Breast epithelium (tissue), 4 donors: ENCODE measurements at regions not wholly inside any gene's neighbourhood (a gene's known extent, or its start where the extent isn't known, plus 50 kb on each side); places are given as distances from the start of the nearest gene placed in this dataset.

Experiments used
- DNase-seq, 2 donors: peaks; one replicate each; pipeline ENCODE4 v3.0.0-alpha.2; 2019; ENCODE audit warnings: low spot score in 2 of 2
- H3K27ac ChIP-seq, 2 donors: fragments of 200-600 bp; sonication (generic) in 1 of 2; one replicate each; pipeline ENCODE4 v1.5.1; 2016 to 2019; ENCODE audit warnings: mild to moderate bottlenecking in 1 of 2
- H3K27me3 ChIP-seq, 2 donors: fragments of 200-600 bp; sonication (generic) in 1 of 2; one replicate each; pipeline versions ENCODE4 v1.5.1 to v1.6.0; 2017 to 2019; ENCODE audit warnings: control low read depth in 1 of 2, mild to moderate bottlenecking in 1 of 2
- H3K36me3 ChIP-seq: fragments of 200-600 bp; one replicate; pipeline ENCODE4 v1.5.1; 2019
- H3K4me1 ChIP-seq, 2 donors: fragments of 200-600 bp; sonication (generic); one replicate each; pipeline ENCODE4 v1.5.1; 2016 to 2019; ENCODE audit warnings: control low read depth in 1 of 2
- H3K4me3 ChIP-seq, 3 donors: fragments of 200-600 bp; sonication (generic); 1 replicate in 2 of 3; 2 replicates in 1 of 3; pipeline ENCODE4 v1.5.1; 2016 to 2019; ENCODE audit warnings: mild to moderate bottlenecking in 3 of 3, moderate library complexity in 2 of 3
- H3K9me3 ChIP-seq, 2 donors: fragments of 200-600 bp; sonication (generic) in 1 of 2; one replicate each; pipeline ENCODE4 v1.5.1; 2016 to 2019; ENCODE audit warnings: control low read depth in 1 of 2
- POLR2A ChIP-seq: fragments of 450-650 bp; IDR thresholded peaks from one replicate; pipeline ENCODE4 v1.6.1; 2016; ENCODE audit warnings: antibody characterized with exemption, mild to moderate bottlenecking, moderate library complexity
- POLR2AphosphoS5 ChIP-seq, 3 donors: sonication (generic); formaldehyde crosslinking; IDR thresholded peaks; one replicate each; pipeline ENCODE4 v1.6.1; 2017; ENCODE audit warnings: antibody characterized with exemption in 3 of 3
- intact Hi-C: fragments of 100-400 bp; cut with DNase I; formaldehyde crosslinking; loops from one replicate; pipeline ENCODE4 v1.15.1; 2023; ENCODE audit warnings: low total_unique reads
- TF ChIP-seq, protein P1 (sequence below), 3 donors: fragments of 450-650 bp; IDR thresholded peaks; one replicate each; pipeline ENCODE4 v1.5.1; 2016 to 2017; ENCODE audit warnings: antibody characterized with exemption in 3 of 3, mild to moderate bottlenecking in 3 of 3, moderate library complexity in 3 of 3

GRCh38 chr6:23365732-23366131 is 760.3 kb upstream of the NRSN1 start:
- H3K27me3 ChIP-seq = no peaks in the 10 kb centered on the region
- TF ChIP-seq, protein P1, sequence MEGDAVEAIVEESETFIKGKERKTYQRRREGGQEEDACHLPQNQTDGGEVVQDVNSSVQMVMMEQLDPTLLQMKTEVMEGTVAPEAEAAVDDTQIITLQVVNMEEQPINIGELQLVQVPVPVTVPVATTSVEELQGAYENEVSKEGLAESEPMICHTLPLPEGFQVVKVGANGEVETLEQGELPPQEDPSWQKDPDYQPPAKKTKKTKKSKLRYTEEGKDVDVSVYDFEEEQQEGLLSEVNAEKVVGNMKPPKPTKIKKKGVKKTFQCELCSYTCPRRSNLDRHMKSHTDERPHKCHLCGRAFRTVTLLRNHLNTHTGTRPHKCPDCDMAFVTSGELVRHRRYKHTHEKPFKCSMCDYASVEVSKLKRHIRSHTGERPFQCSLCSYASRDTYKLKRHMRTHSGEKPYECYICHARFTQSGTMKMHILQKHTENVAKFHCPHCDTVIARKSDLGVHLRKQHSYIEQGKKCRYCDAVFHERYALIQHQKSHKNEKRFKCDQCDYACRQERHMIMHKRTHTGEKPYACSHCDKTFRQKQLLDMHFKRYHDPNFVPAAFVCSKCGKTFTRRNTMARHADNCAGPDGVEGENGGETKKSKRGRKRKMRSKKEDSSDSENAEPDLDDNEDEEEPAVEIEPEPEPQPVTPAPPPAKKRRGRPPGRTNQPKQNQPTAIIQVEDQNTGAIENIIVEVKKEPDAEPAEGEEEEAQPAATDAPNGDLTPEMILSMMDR (IDR thresholded peaks at IDR 0.05) = no peak
- TF ChIP-seq POLR2AphosphoS5 (IDR thresholded peaks at IDR 0.05) = no peak
- TF ChIP-seq POLR2A = no peak
- no peak for DNase-seq
- intact Hi-C loops = loop anchor here (2.0 kb wide), 1 partner anchor 51 kb away; no protein-coding TSS in a partner anchor
- peaks cover 0 to 4% of the 10 kb centered on the region in 2 donors for H3K9me3 ChIP-seq
- no peaks in the 10 kb centered on the region for H3K36me3 ChIP-seq
- no peak overlapping the region for H3K4me3 ChIP-seq
- no peaks in the 10 kb centered on the region for H3K4me1 ChIP-seq
- H3K27ac ChIP-seq = no peak overlapping the region

- Histone ChIP-seq H3K4me3 (no peak overlapping the region), H3K27me3 (no peaks in the 10 kb centered on the region), H3K27ac (no peak overlapping the region), H3K9me3 (peaks cover 0 to 4% of the 10 kb centered on the region in 2 donors), H3K4me1 (no peaks in the 10 kb centered on the region), H3K36me3 (no peaks in the 10 kb centered on the region)
- TF ChIP-seq POLR2AphosphoS5 (IDR thresholded peaks at IDR 0.05) (no peak), POLR2A (no peak)
- TF ChIP-seq, protein P1 (IDR thresholded peaks at IDR 0.05) = no peak
- intact Hi-C loops = loop anchor here (2.0 kb wide), 1 partner anchor 53 kb away; no protein-coding TSS in a partner anchor
- DNase-seq = no peak
Observed at GRCh38 chr6:23367311-23367710, 758.7 kb upstream of the NRSN1 start.

DNA sequence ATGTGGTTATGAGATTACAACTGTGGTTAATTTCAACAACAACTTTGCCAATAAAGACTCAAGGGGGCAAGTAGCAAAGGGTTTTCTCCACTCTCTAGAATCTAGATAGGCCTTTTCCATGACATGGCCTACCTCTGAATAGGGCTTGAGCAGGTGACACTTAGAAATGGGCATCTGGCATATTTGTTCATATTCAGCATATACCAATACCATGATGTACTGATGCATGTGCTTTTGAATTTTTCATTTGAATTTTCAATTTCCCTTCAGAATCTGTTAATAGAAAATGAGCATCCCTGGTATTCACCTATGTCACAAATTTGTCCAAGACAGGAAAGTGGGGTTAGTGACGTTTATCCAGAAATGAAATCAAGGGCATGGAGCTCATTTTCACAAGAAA is 757.5 kb upstream of the NRSN1 start:
- no peak for DNase-seq
- no peaks in the 10 kb centered on the region for H3K4me1 ChIP-seq
- TF ChIP-seq, protein P1 (IDR thresholded peaks at IDR 0.05) = no peak
- TF ChIP-seq POLR2AphosphoS5 (IDR thresholded peaks at IDR 0.05) = no peak
- no peak for TF ChIP-seq POLR2A
- H3K9me3 ChIP-seq = peaks cover 0 to 4% of the 10 kb centered on the region in 2 donors
- intact Hi-C loops = no loop called here
- no peak overlapping the region for H3K4me3 ChIP-seq
- no peaks in the 10 kb centered on the region for H3K36me3 ChIP-seq
- H3K27ac ChIP-seq = no peak overlapping the region
- no peaks in the 10 kb centered on the region for H3K27me3 ChIP-seq

DNA sequence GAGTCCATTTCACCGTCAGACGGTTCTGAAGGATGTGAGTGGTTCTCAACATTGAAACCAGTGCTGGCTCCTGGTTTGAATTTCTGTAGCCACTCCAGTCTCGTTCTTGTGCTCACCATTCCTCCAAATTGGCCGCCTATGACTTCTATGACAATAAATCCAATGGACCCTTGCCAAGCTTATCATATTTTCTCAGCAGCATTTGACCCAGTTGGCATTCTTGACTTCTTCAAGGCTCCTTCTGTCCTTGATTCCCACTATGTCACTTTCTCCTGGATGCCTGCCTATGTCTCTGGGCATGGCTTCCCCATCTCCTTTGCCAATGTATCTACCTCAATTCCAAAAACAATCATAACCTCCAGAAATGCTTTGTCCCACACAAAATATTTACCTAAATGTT is 756.0 kb upstream of the NRSN1 start:
- no peak overlapping the region for H3K4me3 ChIP-seq
- no peaks in the 10 kb centered on the region for H3K9me3 ChIP-seq
- no peak overlapping the region for H3K27ac ChIP-seq
- no peaks in the 10 kb centered on the region for H3K4me1 ChIP-seq
- H3K27me3 ChIP-seq = no peaks in the 10 kb centered on the region
- DNase-seq = no peak
- no peaks in the 10 kb centered on the region for H3K36me3 ChIP-seq
- TF ChIP-seq, protein P1 (IDR thresholded peaks at IDR 0.05) = no peak
- TF ChIP-seq POLR2AphosphoS5 (IDR thresholded peaks at IDR 0.05) (no peak), POLR2A (no peak)
- intact Hi-C loops = no loop called here

DNA sequence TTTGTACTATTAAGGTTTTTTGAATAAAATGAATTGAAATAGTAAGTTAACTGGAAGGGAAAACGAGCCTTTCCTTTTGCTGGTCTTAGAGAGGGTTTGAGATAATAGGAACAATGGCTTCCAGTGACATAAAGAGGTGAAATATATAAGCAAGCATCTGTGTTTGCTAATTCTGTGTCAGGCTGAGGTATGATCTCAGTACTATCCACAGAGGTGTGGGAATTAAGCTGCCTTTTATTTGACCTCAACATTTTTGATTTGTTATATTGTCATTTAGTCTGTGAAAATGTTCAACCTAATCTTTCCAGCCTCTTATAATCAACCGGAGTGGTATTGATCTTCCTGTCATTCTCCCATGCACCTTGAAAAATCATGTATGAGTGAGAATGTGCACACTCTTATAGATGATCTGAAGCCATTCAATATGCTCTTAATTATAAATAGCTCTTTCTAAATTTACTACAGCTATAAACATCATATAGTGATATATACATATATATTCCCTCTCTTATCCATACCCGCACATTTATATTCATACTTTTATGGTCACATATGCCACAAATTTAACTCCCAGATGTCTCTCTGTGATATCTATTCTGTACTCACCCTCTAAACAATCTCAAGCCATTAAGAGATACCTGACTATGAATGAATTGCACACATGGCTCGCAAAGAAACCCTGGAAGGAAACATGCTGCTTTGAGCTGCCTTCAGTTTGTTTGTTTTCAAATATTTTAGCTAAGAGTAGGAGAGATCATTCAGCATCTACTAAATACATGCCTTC is 754.7 kb upstream of the NRSN1 start:
- Histone ChIP-seq H3K9me3 (no peaks in the 10 kb centered on the region), H3K4me1 (no peaks in the 10 kb centered on the region), H3K4me3 (no peak overlapping the region), H3K36me3 (no peaks in the 10 kb centered on the region), H3K27ac (no peak overlapping the region), H3K27me3 (no peaks in the 10 kb centered on the region)
- intact Hi-C loops = no loop called here
- TF ChIP-seq POLR2AphosphoS5 (IDR thresholded peaks at IDR 0.05) (no peak), POLR2A (no peak)
- TF ChIP-seq, protein P1 (IDR thresholded peaks at IDR 0.05) = no peak
- no peak for DNase-seq
